Activated naive CD8-positive, alpha-beta T cell (primary cell): ENCODE measurements at regions not wholly inside any gene's neighbourhood (a gene's known extent, or its start where the extent isn't known, plus 50 kb on each side); places are given as distances from the start of the nearest gene placed in this dataset.
"Not testable (repeated sequence)": the region's sequence is repeated elsewhere in the genome, so short reads cannot be mapped to it uniquely, and the experiment has no call there.

Source experiments
- H3K27ac Mint-ChIP-seq: one replicate; pipeline ENCODE4 v1.8.0; 2021; ENCODE audit warnings: mixed read lengths
- H3K27me3 Mint-ChIP-seq: one replicate; pipeline ENCODE4 v1.8.0; 2021; ENCODE audit warnings: mixed read lengths
- H3K36me3 Mint-ChIP-seq: one replicate; pipeline ENCODE4 v1.8.0; 2021; ENCODE audit warnings: mixed read lengths
- H3K4me1 Mint-ChIP-seq: one replicate; pipeline ENCODE4 v1.8.0; 2021; ENCODE audit warnings: low read depth, mixed read lengths
- H3K4me3 Mint-ChIP-seq: one replicate; pipeline ENCODE4 v1.8.0; 2021; ENCODE audit warnings: mild to moderate bottlenecking, mixed read lengths
- H3K9me3 Mint-ChIP-seq: one replicate; pipeline ENCODE4 v1.8.0; 2021; ENCODE audit warnings: low read depth, mixed read lengths

- no peak overlapping the region for H3K27ac Mint-ChIP-seq
- H3K36me3 Mint-ChIP-seq: no peaks in the 10 kb centered on the region
- H3K4me1 Mint-ChIP-seq: no peaks in the 10 kb centered on the region
- no peaks in the 10 kb centered on the region for H3K9me3 Mint-ChIP-seq
- H3K27me3 Mint-ChIP-seq: peaks cover 6% of the 10 kb centered on the region
- H3K4me3 Mint-ChIP-seq: no peak overlapping the region
Observed at GRCh38 chrX:20712811-20713210, 446.1 kb upstream of the RPS6KA3 start.

- H3K4me1 Mint-ChIP-seq: no peaks in the 10 kb centered on the region
- no peaks in the 10 kb centered on the region for H3K36me3 Mint-ChIP-seq
- no peak overlapping the region for H3K4me3 Mint-ChIP-seq
- no peak overlapping the region for H3K27ac Mint-ChIP-seq
- peaks cover 6% of the 10 kb centered on the region for H3K27me3 Mint-ChIP-seq
- H3K9me3 Mint-ChIP-seq: no peaks in the 10 kb centered on the region
Observed at GRCh38 chrX:20711366-20711765, 444.7 kb upstream of the RPS6KA3 start.

- H3K4me3 Mint-ChIP-seq: no peak overlapping the region
- H3K27me3 Mint-ChIP-seq: peaks cover 3% of the 10 kb centered on the region
- no peaks in the 10 kb centered on the region for H3K4me1 Mint-ChIP-seq
- no peak overlapping the region for H3K27ac Mint-ChIP-seq
- no peaks in the 10 kb centered on the region for H3K36me3 Mint-ChIP-seq
- H3K9me3 Mint-ChIP-seq: peaks cover under 1% of the 10 kb centered on the region
Observed at GRCh38 chrX:20693078-20693477, 426.4 kb upstream of the RPS6KA3 start.

- no peak overlapping the region for H3K4me3 Mint-ChIP-seq
- no peaks in the 10 kb centered on the region for H3K36me3 Mint-ChIP-seq
- no peaks in the 10 kb centered on the region for H3K4me1 Mint-ChIP-seq
- no peak overlapping the region for H3K27ac Mint-ChIP-seq
- H3K9me3 Mint-ChIP-seq: no peaks in the 10 kb centered on the region
- H3K27me3 Mint-ChIP-seq: peaks cover 3% of the 10 kb centered on the region
Observed at GRCh38 chrX:20686256-20686655, 419.5 kb upstream of the RPS6KA3 start.

- no peak overlapping the region for H3K27ac Mint-ChIP-seq
- peaks cover 3% of the 10 kb centered on the region for H3K27me3 Mint-ChIP-seq
- H3K36me3 Mint-ChIP-seq: no peaks in the 10 kb centered on the region
- no peaks in the 10 kb centered on the region for H3K9me3 Mint-ChIP-seq
- no peaks in the 10 kb centered on the region for H3K4me1 Mint-ChIP-seq
- H3K4me3 Mint-ChIP-seq: no peak overlapping the region
Observed at GRCh38 chrX:20685652-20686051, 418.9 kb upstream of the RPS6KA3 start.

GRCh38 chrX:20681683-20682082, 415.0 kb upstream of the RPS6KA3 start:
- no peaks in the 10 kb centered on the region for H3K4me1 Mint-ChIP-seq
- H3K9me3 Mint-ChIP-seq: no peaks in the 10 kb centered on the region
- no peaks in the 10 kb centered on the region for H3K27me3 Mint-ChIP-seq
- no peak overlapping the region for H3K27ac Mint-ChIP-seq
- no peaks in the 10 kb centered on the region for H3K36me3 Mint-ChIP-seq
- H3K4me3 Mint-ChIP-seq: no peak overlapping the region

- Mint-ChIP-seq H3K9me3 (no peaks in the 10 kb centered on the region), H3K4me3 (no peak overlapping the region), H3K4me1 (no peaks in the 10 kb centered on the region), H3K36me3 (no peaks in the 10 kb centered on the region), H3K27me3 (peaks cover 2% of the 10 kb centered on the region), H3K27ac (no peak overlapping the region)
Observed at GRCh38 chrX:20680998-20681397, 414.3 kb upstream of the RPS6KA3 start.

GRCh38 chrX:20672476-20672875, 405.8 kb upstream of the RPS6KA3 start:
- Mint-ChIP-seq H3K9me3 (no peaks in the 10 kb centered on the region), H3K4me3 (no peak overlapping the region), H3K27ac (no peak overlapping the region), H3K36me3 (no peaks in the 10 kb centered on the region), H3K27me3 (peaks cover 2% of the 10 kb centered on the region), H3K4me1 (no peaks in the 10 kb centered on the region)

- not testable (repeated sequence) for H3K36me3 Mint-ChIP-seq, H3K9me3 Mint-ChIP-seq, H3K27me3 Mint-ChIP-seq, H3K4me1 Mint-ChIP-seq, H3K27ac Mint-ChIP-seq, H3K4me3 Mint-ChIP-seq
Observed at GRCh38 chrX:20671746-20672145, 405.0 kb upstream of the RPS6KA3 start.

- H3K4me1 Mint-ChIP-seq: no peaks in the 10 kb centered on the region
- H3K36me3 Mint-ChIP-seq: no peaks in the 10 kb centered on the region
- no peak overlapping the region for H3K4me3 Mint-ChIP-seq
- no peaks in the 10 kb centered on the region for H3K9me3 Mint-ChIP-seq
- H3K27ac Mint-ChIP-seq: no peak overlapping the region
- H3K27me3 Mint-ChIP-seq: no peaks in the 10 kb centered on the region
Observed at GRCh38 chrX:20670611-20671010, 403.9 kb upstream of the RPS6KA3 start.

- Mint-ChIP-seq H3K9me3 (no peaks in the 10 kb centered on the region), H3K27ac (no peak overlapping the region), H3K4me3 (no peak overlapping the region), H3K36me3 (no peaks in the 10 kb centered on the region), H3K27me3 (no peaks in the 10 kb centered on the region), H3K4me1 (no peaks in the 10 kb centered on the region)
Observed at GRCh38 chrX:20668550-20668949, 401.8 kb upstream of the RPS6KA3 start.

- no peak overlapping the region for H3K4me3 Mint-ChIP-seq
- H3K27me3 Mint-ChIP-seq: no peaks in the 10 kb centered on the region
- no peaks in the 10 kb centered on the region for H3K9me3 Mint-ChIP-seq
- no peak overlapping the region for H3K27ac Mint-ChIP-seq
- no peaks in the 10 kb centered on the region for H3K4me1 Mint-ChIP-seq
- H3K36me3 Mint-ChIP-seq: no peaks in the 10 kb centered on the region
Observed at GRCh38 chrX:20666331-20666730, 399.6 kb upstream of the RPS6KA3 start.

- H3K27ac Mint-ChIP-seq: no peak overlapping the region
- H3K4me1 Mint-ChIP-seq: no peaks in the 10 kb centered on the region
- no peaks in the 10 kb centered on the region for H3K27me3 Mint-ChIP-seq
- H3K4me3 Mint-ChIP-seq: no peak overlapping the region
- no peaks in the 10 kb centered on the region for H3K9me3 Mint-ChIP-seq
- H3K36me3 Mint-ChIP-seq: no peaks in the 10 kb centered on the region
Observed at GRCh38 chrX:20665481-20665880, 398.8 kb upstream of the RPS6KA3 start.

- no peaks in the 10 kb centered on the region for H3K4me1 Mint-ChIP-seq
Observed at GRCh38 chrX:20664774-20665173, 398.1 kb upstream of the RPS6KA3 start.

GRCh38 chrX:20664131-20664530, 397.4 kb upstream of the RPS6KA3 start:
- Mint-ChIP-seq H3K4me3 (no peak overlapping the region), H3K4me1 (no peaks in the 10 kb centered on the region), H3K27ac (no peak overlapping the region), H3K36me3 (no peaks in the 10 kb centered on the region), H3K27me3 (no peaks in the 10 kb centered on the region), H3K9me3 (no peaks in the 10 kb centered on the region)

More at GRCh38 chrX:20664774-20665173, 398.1 kb upstream of the RPS6KA3 start:
- no peaks in the 10 kb centered on the region for H3K36me3 Mint-ChIP-seq
- no peaks in the 10 kb centered on the region for H3K27me3 Mint-ChIP-seq
- H3K9me3 Mint-ChIP-seq: no peaks in the 10 kb centered on the region
- H3K4me3 Mint-ChIP-seq: no peak overlapping the region
- no peak overlapping the region for H3K27ac Mint-ChIP-seq

GRCh38 chrX:20663336-20663735, 396.6 kb upstream of the RPS6KA3 start:
- H3K27ac Mint-ChIP-seq: no peak overlapping the region
- H3K36me3 Mint-ChIP-seq: no peaks in the 10 kb centered on the region
- no peak overlapping the region for H3K4me3 Mint-ChIP-seq
- H3K27me3 Mint-ChIP-seq: no peaks in the 10 kb centered on the region
- H3K4me1 Mint-ChIP-seq: no peaks in the 10 kb centered on the region
- H3K9me3 Mint-ChIP-seq: no peaks in the 10 kb centered on the region

GRCh38 chrX:20656721-20657120, 390.0 kb upstream of the RPS6KA3 start:
- Mint-ChIP-seq H3K36me3 (no peaks in the 10 kb centered on the region), H3K9me3 (no peaks in the 10 kb centered on the region), H3K27ac (no peak overlapping the region), H3K4me1 (no peaks in the 10 kb centered on the region), H3K4me3 (no peak overlapping the region), H3K27me3 (no peaks in the 10 kb centered on the region)
